Heart left ventricle (tissue), 16 donors: ENCODE measurements at regions not wholly inside any gene's neighbourhood (a gene's known extent, or its start where the extent isn't known, plus 50 kb on each side); places are given as distances from the start of the nearest gene placed in this dataset.

Experiments
- ATAC-seq, 4 donors: fragments of 200-7000 bp; cut with Tn5 transposase; one replicate each; pipeline ENCODE4 v1.9.1; 2020 to 2022; ENCODE audit warnings: moderate library complexity in 4 of 4, mild to moderate bottlenecking in 3 of 4, moderate number of reproducible peaks in 1 of 4
- DNase-seq, 5 donors: peaks; one replicate each; pipeline ENCODE4 v3.0.0-alpha.2; 2020
- H3K27ac ChIP-seq, 12 donors: fragments of 200-600 bp; sonication (generic) in 4 of 12; one replicate each; pipeline versions ENCODE4 v1.5.0 to v1.8.0; 2016 to 2022; ENCODE audit warnings: mild to moderate bottlenecking in 2 of 12
- H3K27me3 ChIP-seq, 9 donors: fragments of 200-600 bp; sonication (generic) in 2 of 9; one replicate each; pipeline versions ENCODE4 v1.5.1 to v1.8.0; 2016 to 2022; ENCODE audit warnings: mild to moderate bottlenecking in 3 of 9
- H3K36me3 ChIP-seq, 9 donors: fragments of 200-600 bp; sonication (generic) in 2 of 9; one replicate each; pipeline versions ENCODE4 v1.5.0 to v1.8.0; 2018 to 2022; ENCODE audit warnings: mild to moderate bottlenecking in 2 of 9
- H3K4me1 ChIP-seq, 12 donors: fragments of 200-600 bp; sonication (generic) in 4 of 12; one replicate each; pipeline versions ENCODE4 v1.5.0 to v1.8.0; 2016 to 2022; ENCODE audit warnings: mild to moderate bottlenecking in 3 of 12
- H3K4me3 ChIP-seq, 12 donors: fragments of 200-600 bp; sonication (generic) in 4 of 12; one replicate each; pipeline versions ENCODE4 v1.5.0 to v1.8.0; 2017 to 2022; ENCODE audit warnings: mild to moderate bottlenecking in 9 of 12, moderate library complexity in 4 of 12
- H3K9me3 ChIP-seq, 12 donors: fragments of 200-600 bp; sonication (generic) in 4 of 12; one replicate each; pipeline versions ENCODE4 v1.5.0 to v1.8.0; 2016 to 2022; ENCODE audit warnings: mild to moderate bottlenecking in 1 of 12
- CTCF ChIP-seq, 12 donors: fragments of 200-600 bp; sonication (generic) in 4 of 12; IDR thresholded peaks; one replicate each; pipeline versions ENCODE4 v1.5.0 to v1.8.0; 2018 to 2022; ENCODE audit warnings: antibody characterized with exemption in 12 of 12, mild to moderate bottlenecking in 5 of 12
- POLR2A ChIP-seq, 2 donors: fragments of 450-650 bp; IDR thresholded peaks; one replicate each; pipeline ENCODE4 v1.6.1; 2017; ENCODE audit warnings: antibody characterized with exemption in 2 of 2, mild to moderate bottlenecking in 2 of 2, moderate library complexity in 2 of 2
- WGBS, 4 donors: extraction: QIAGEN DNeasy Blood & Tissue Kit in 2 of 4; methylation state at CpG; one replicate each; pipeline versions ENCODE4 v1.1.5 to v1.1.7; 2013 to 2018; 5-methylcytosine and 5-hydroxymethylcytosine counted together
- intact Hi-C, 10 donors: fragments of 100-400 bp; cut with DNase I; formaldehyde crosslinking; loops; one replicate each; pipeline versions ENCODE4 v1.11.1 to v1.14.2; 2022
- donor health status: ischemic (EF 13 %, LVEDD 7.1; RV severe dilation, severe dysfunction).
- donor health status: healthy with polysubstance abuse.
- donor health status: DM: no; HTN: yes; CAD: no.
- donor health status: DM: no; HTN: no; CAD: no.
- donor health status: ischemic (EF 25% LVEDD 6.9; RV normal size, moderate dysfunction).
- donor health status: ischemic (EF 25% LVEDD 5.7; RV mildly dilated, moderate dysfunction).
- donor health status: healthy.
- donor health status: DM: yes; HTN: yes; CAD: no.
- donor health status: ischemic (EF 35%, LVEDD 5.7; RV mildly dilated, moderate dysfunction).
- donor health status: nonischemic (EF 11% LVEDD 7.7; RV severe dilation, severe dysfunction).
- donor health status: DM: yes; HTN: yes; CAD: no.
- donor health status: PGD.
- donor health status: ischemic (EF 29% LVEDD 5.4; RV normal size, mild dysfunction).
- donor health status: nonischemic (EF 23%, LVEDD 6.1; RV moderate dilation, normal function).

GRCh38 chr16:48003206-48003907, 152.4 kb downstream of the ABCC12 start:
- TF ChIP-seq POLR2A (IDR thresholded peaks at IDR 0.05) (no peak), CTCF (IDR thresholded peaks at IDR 0.05) (no peak)
- intact Hi-C loops: no loop called here
- ATAC-seq (no peak), DNase-seq (no peak)
- Histone ChIP-seq H3K9me3 (no peaks in the 10 kb centered on the region), H3K36me3 (no peaks in the 10 kb centered on the region), H3K27me3 (peaks cover 0 to 3% (median 0%) of the 10 kb centered on the region in 9 donors), H3K4me3 (no peak overlapping the region), H3K27ac (no peak overlapping the region), H3K4me1 (no peaks in the 10 kb centered on the region)
- 85 to 89% (median 87%) methylated on average over 4 of the region's 4 CpGs for WGBS, 4 donors

GRCh38 chr16:48001324-48001895, 154.4 kb downstream of the ABCC12 start:
- Histone ChIP-seq H3K27me3 (peaks cover 0 to 3% (median 0%) of the 10 kb centered on the region in 9 donors), H3K36me3 (no peaks in the 10 kb centered on the region), H3K4me1 (no peaks in the 10 kb centered on the region), H3K4me3 (no peak overlapping the region), H3K9me3 (no peaks in the 10 kb centered on the region), H3K27ac (no peak overlapping the region)
- no peak for DNase-seq
- no peak for ATAC-seq
- intact Hi-C loops: no loop called here
- 80 to 82% (median 81%) methylated on average over 13 of the region's 13 CpGs for WGBS, 4 donors
- TF ChIP-seq POLR2A (IDR thresholded peaks at IDR 0.05) (no peak), CTCF (IDR thresholded peaks at IDR 0.05) (no peak)

DNA sequence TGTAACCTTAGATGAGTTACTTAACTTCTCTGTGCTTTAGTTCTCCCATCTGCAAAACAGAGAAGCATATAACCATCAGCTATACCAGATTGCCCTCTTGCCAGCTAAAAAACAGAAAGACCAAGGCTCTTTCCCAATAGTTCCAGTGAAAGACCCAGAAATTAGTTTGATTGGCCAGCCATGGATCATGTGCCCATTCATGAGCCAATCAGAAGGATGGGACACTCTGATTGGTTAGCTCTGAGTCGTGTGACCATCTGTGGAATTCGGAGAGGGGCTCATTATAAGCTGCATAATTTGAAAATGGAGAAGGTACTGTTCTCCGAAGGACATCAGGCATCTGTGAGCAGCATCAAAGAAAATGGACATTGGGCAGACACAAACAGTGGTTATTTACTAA, 155.2 kb downstream of the ABCC12 start:
- H3K27me3 ChIP-seq: peaks cover 0 to 3% (median 0%) of the 10 kb centered on the region in 9 donors
- no peak overlapping the region for H3K27ac ChIP-seq
- H3K4me3 ChIP-seq: no peak overlapping the region
- no peaks in the 10 kb centered on the region for H3K36me3 ChIP-seq
- no peak for DNase-seq
- H3K9me3 ChIP-seq: no peaks in the 10 kb centered on the region
- 69 to 84% (median 73%) methylated on average over 3 of the region's 3 CpGs for WGBS, 4 donors
- intact Hi-C loops: no loop called here
- TF ChIP-seq CTCF (IDR thresholded peaks at IDR 0.05): no peak
- TF ChIP-seq POLR2A (IDR thresholded peaks at IDR 0.05): no peak
- ATAC-seq: no peak
- no peaks in the 10 kb centered on the region for H3K4me1 ChIP-seq

- H3K9me3 ChIP-seq: no peaks in the 10 kb centered on the region
- H3K27me3 ChIP-seq: peaks cover 0 to 3% (median 0%) of the 10 kb centered on the region in 9 donors
- no peak for TF ChIP-seq CTCF (IDR thresholded peaks at IDR 0.05)
- TF ChIP-seq POLR2A (IDR thresholded peaks at IDR 0.05): no peak
- intact Hi-C loops: no loop called here
- no peaks in the 10 kb centered on the region for H3K4me1 ChIP-seq
- H3K4me3 ChIP-seq: no peak overlapping the region
- 85 to 91% (median 90%) methylated on average over 4 of the region's 4 CpGs for WGBS, 4 donors
- DNase-seq (no peak), ATAC-seq (no peak)
- no peaks in the 10 kb centered on the region for H3K36me3 ChIP-seq
- H3K27ac ChIP-seq: no peak overlapping the region
Observed at GRCh38 chr16:47999595-47999994, 156.2 kb downstream of the ABCC12 start.
